Upper lobe of right lung (tissue), 1 donor: ENCODE measurements at regions not wholly inside any gene's neighbourhood (a gene's known extent, or its start where the extent isn't known, plus 50 kb on each side); places are given as distances from the start of the nearest gene placed in this dataset.

Experiments
- ATAC-seq: fragments of 200-7000 bp; cut with Tn5 transposase; one replicate; pipeline ENCODE4 v1.9.1; 2020; ENCODE audit warnings: mild to moderate bottlenecking, moderate library complexity
- DNase-seq: peaks from one replicate; pipeline ENCODE4 v3.0.0-alpha.2; 2020
- H3K27ac ChIP-seq: fragments of 200-600 bp; one replicate; pipeline ENCODE4 v1.8.0; 2022
- H3K27me3 ChIP-seq: fragments of 200-600 bp; one replicate; pipeline ENCODE4 v1.8.0; 2022; ENCODE audit warnings: mild to moderate bottlenecking
- H3K36me3 ChIP-seq: fragments of 200-600 bp; one replicate; pipeline ENCODE4 v1.8.0; 2022
- H3K4me1 ChIP-seq: fragments of 200-600 bp; one replicate; pipeline ENCODE4 v1.8.0; 2022
- H3K4me3 ChIP-seq: fragments of 200-600 bp; one replicate; pipeline ENCODE4 v1.8.0; 2022; ENCODE audit warnings: mild to moderate bottlenecking
- H3K9me3 ChIP-seq: fragments of 200-600 bp; one replicate; pipeline ENCODE4 v1.8.0; 2022
- intact Hi-C: fragments of 100-400 bp; cut with DNase I; formaldehyde crosslinking; loops from one replicate; pipeline ENCODE4 v1.11.0; 2022
- TF ChIP-seq, protein P1 (sequence below): fragments of 200-600 bp; IDR thresholded peaks from one replicate; pipeline ENCODE4 v1.8.0; 2022; ENCODE audit warnings: antibody characterized with exemption
- donor health status: DM: no; HTN: yes; CAD: no; lungs with severe emphysema.

DNA sequence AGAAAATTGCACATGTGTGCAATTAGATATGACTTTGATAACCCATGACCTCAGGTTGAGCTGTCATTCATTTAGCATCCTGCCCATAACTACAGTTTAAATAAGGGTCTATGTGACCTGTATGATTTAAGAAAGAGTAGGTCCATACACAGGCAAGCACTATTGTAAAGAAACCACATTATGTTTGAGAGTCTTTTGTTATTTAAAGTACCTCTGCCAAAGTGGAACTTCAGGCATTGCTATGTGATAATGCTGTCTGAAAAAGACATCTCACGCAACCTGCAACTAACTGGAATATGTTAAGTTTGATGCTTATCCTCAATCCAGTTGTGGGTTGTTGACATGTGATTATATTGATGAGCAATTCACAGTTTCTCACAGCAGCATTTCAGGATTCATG lies 317.0 kb downstream of the TMEM161B start:
- Histone ChIP-seq H3K4me3 (no peak overlapping the region), H3K27ac (no peak overlapping the region), H3K36me3 (no peaks in the 10 kb centered on the region), H3K4me1 (no peaks in the 10 kb centered on the region), H3K27me3 (no peaks in the 10 kb centered on the region), H3K9me3 (no peaks in the 10 kb centered on the region)
- intact Hi-C loops, result no loop called here
- ATAC-seq (no peak), DNase-seq (no peak)
- TF ChIP-seq, protein P1, sequence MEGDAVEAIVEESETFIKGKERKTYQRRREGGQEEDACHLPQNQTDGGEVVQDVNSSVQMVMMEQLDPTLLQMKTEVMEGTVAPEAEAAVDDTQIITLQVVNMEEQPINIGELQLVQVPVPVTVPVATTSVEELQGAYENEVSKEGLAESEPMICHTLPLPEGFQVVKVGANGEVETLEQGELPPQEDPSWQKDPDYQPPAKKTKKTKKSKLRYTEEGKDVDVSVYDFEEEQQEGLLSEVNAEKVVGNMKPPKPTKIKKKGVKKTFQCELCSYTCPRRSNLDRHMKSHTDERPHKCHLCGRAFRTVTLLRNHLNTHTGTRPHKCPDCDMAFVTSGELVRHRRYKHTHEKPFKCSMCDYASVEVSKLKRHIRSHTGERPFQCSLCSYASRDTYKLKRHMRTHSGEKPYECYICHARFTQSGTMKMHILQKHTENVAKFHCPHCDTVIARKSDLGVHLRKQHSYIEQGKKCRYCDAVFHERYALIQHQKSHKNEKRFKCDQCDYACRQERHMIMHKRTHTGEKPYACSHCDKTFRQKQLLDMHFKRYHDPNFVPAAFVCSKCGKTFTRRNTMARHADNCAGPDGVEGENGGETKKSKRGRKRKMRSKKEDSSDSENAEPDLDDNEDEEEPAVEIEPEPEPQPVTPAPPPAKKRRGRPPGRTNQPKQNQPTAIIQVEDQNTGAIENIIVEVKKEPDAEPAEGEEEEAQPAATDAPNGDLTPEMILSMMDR, result no peak

DNA sequence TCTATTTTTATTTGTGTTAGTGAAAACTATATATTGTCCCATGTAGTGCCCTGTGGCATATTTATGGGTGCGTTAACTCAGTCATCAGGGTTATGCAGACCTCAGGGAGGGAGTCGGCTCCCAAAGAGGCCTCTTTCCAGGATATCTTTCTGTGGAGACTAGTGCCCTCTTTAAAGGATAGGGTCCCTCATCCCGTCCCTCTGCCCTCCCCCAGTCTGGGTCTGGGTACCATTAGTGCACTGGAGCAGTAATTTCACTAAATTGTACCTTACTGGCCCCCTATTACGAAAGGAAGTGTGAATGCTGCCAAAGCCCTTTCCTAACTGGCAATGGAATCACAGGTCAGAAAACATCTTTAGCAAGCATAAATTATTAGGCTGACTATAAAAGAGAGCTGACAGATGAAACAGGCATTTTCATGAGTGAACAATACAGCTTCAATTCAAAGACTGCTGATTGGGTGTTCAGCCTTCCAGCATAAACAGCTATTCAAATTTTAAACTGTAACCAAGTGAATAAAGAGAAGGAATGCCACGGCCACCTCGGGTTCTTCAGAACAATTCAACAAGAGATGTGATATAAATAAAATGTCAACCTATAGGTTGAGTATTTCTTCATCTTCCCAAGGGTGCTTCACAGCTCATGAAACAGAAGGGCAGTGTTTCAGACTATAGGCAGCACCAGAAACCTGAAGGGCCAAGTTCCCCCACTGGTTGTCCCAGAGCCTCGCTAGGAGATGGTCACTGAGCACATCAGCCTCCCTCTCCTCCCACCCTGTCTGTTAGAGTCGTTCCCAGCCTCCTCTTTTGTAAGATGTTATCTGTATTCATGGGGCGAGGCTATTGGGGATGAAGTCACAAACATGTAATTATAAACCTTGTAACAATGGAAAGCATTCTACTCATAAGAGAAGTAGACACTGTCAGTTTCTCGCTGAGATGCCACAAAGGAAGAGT lies 318.7 kb downstream of the TMEM161B start:
- intact Hi-C loops, result no loop called here
- TF ChIP-seq, protein P1, result no peak
- H3K36me3 ChIP-seq, result no peaks in the 10 kb centered on the region
- no peak for DNase-seq
- H3K9me3 ChIP-seq, result no peaks in the 10 kb centered on the region
- no peak for ATAC-seq
- no peaks in the 10 kb centered on the region for H3K27me3 ChIP-seq
- no peaks in the 10 kb centered on the region for H3K4me1 ChIP-seq
- H3K27ac ChIP-seq, result no peak overlapping the region
- no peak overlapping the region for H3K4me3 ChIP-seq

DNA sequence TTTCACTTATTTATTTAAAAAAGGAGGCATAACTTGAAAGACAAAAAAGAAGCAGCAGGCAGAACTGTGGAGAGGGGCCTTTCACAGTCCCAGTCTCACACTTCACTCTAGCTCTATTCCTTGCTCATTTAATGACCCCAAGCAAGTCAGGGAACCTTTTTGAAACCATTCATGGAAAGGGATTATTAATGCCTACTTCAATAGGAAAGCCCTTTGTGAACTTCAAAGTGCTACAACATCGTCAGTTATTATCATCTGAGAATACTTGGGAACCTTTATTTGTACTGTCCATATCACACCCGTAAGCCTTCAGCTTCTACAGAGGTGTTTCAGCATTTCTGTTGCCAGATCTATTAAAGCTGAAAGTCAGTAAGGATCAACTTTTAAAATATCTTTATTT lies 320.2 kb downstream of the TMEM161B start:
- no peaks in the 10 kb centered on the region for H3K36me3 ChIP-seq
- H3K4me3 ChIP-seq, result no peak overlapping the region
- H3K9me3 ChIP-seq, result no peaks in the 10 kb centered on the region
- no peak overlapping the region for H3K27ac ChIP-seq
- H3K4me1 ChIP-seq, result no peaks in the 10 kb centered on the region
- intact Hi-C loops, result no loop called here
- DNase-seq (no peak), ATAC-seq (no peak)
- no peaks in the 10 kb centered on the region for H3K27me3 ChIP-seq
- TF ChIP-seq, protein P1, result no peak

DNA sequence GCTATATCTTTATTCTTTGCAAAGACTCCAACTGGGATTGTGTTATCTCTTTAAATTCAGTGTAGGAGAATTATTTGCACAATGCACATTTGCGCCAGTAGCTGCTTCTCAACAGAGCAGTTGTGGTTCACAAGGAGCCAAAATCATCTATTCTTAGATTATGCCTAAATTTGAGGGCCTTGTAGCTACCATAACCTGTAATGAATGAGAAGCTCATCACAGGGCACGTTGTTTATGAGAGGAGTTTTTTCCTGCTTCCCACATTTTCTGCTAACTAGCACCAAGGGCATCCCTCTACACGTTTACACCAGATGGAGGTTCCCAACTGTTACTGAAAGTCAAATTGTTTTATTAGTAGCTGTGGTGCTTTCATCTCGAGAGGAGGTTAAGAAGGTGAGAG lies 322.4 kb downstream of the TMEM161B start:
- H3K4me3 ChIP-seq, result no peak overlapping the region
- H3K27ac ChIP-seq, result no peak overlapping the region
- H3K4me1 ChIP-seq, result no peaks in the 10 kb centered on the region
- intact Hi-C loops, result no loop called here
- DNase-seq (no peak), ATAC-seq (no peak)
- no peaks in the 10 kb centered on the region for H3K9me3 ChIP-seq
- H3K27me3 ChIP-seq, result no peaks in the 10 kb centered on the region
- TF ChIP-seq, protein P1, result no peak
- H3K36me3 ChIP-seq, result no peaks in the 10 kb centered on the region

DNA sequence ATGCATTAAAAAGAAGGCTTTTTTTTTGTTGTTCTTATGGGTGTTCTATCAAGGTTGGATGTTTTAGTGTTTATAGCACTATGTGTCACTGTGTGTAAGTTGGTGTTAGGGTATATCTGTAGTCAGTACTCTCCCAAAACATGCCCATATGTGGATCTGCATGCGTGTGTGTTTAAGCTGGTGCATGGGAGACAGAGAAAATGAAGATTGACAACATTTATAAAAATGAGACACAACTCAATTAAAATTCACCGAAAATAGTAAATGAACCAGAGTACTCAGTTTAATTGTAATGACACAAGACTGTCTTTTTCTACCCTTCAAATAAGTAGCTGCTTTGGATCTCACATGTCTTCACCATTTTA lies 323.4 kb downstream of the TMEM161B start:
- Histone ChIP-seq H3K9me3 (no peaks in the 10 kb centered on the region), H3K27me3 (no peaks in the 10 kb centered on the region), H3K4me1 (no peaks in the 10 kb centered on the region), H3K27ac (no peak overlapping the region), H3K36me3 (no peaks in the 10 kb centered on the region), H3K4me3 (no peak overlapping the region)
- ATAC-seq (no peak), DNase-seq (no peak)
- TF ChIP-seq, protein P1, result no peak
- intact Hi-C loops, result no loop called here
